SK-N-MC (cell line): ENCODE measurements at regions not wholly inside any gene's neighbourhood (a gene's known extent, or its start where the extent isn't known, plus 50 kb on each side); places are given as distances from the start of the nearest gene placed in this dataset.

ENCODE experiments used
- DNase-seq: peaks from one replicate; pipeline ENCODE4 v3.0.0-alpha.2; 2011; ENCODE audit warnings: low read depth, low spot score
- H3K27ac ChIP-seq: fragments of 200-600 bp; sonication (generic); 2 replicates; pipeline ENCODE4 v1.5.1; 2016; ENCODE audit warnings: mixed run types
- H3K36me3 ChIP-seq: fragments of 200-600 bp; sonication (generic); 2 replicates; pipeline ENCODE4 v1.6.1; 2017; ENCODE audit warnings: antibody characterized with exemption, low read length, mixed read lengths; ENCODE audit not compliant: insufficient read depth
- H3K4me3 ChIP-seq: fragments of 200-600 bp; sonication (generic); 2 replicates; pipeline ENCODE4 v1.5.1; 2016
- H3K9ac ChIP-seq: fragments of 200-600 bp; sonication (generic); 2 replicates; pipeline ENCODE4 v1.8.0; 2017; ENCODE audit warnings: mixed run types, mixed read lengths; ENCODE audit not compliant: insufficient read length
- H3K9me3 ChIP-seq: fragments of 200-600 bp; sonication (generic); 2 replicates; pipeline ENCODE4 v1.6.1; 2017; ENCODE audit warnings: low read depth, mild to moderate bottlenecking, antibody characterized with exemption, low read length, moderate library complexity, mixed read lengths
- EZH2 ChIP-seq: fragments of 200-600 bp; sonication (generic); IDR thresholded peaks from one replicate; pipeline ENCODE4 v1.6.1; 2017; ENCODE audit warnings: antibody characterized with exemption
- FOXP2 ChIP-seq: optimal IDR thresholded peaks from 2 replicates; pipeline ENCODE3; 2011; ENCODE audit warnings: mild to moderate bottlenecking, moderate library complexity; ENCODE audit not compliant: insufficient read depth; ENCODE audit errors: extremely low read length, control extremely low read depth
- POLR2AphosphoS5 ChIP-seq: IDR thresholded peaks from 2 replicates; pipeline ENCODE4 v1.6.1; 2012; ENCODE audit warnings: mild to moderate bottlenecking, low read depth, low read length, borderline replicate concordance

DNA sequence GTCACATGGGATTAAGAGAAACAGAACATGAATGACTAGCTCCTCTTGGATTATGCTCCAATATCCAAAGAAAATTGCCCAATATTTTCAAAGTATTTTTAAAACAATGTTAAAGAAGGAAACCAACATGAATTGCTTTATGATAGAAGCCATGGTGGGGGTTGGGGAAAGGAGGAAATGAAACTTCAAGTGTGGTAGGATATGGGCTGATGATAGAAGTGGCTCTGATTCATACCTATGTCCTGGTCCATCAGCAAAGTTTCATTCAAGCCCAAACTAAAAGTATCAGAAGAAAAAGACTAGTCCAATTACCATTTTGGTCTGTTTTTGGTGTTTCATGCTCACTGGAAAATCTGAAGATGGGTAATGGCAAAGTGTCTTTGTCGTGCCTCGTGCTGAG is 104.2 kb upstream of the PROX1 start:
- Histone ChIP-seq H3K27ac (no peak overlapping the region), H3K9ac (no peak overlapping the region), H3K9me3 (no peaks in the 10 kb centered on the region), H3K36me3 (no peaks in the 10 kb centered on the region), H3K4me3 (no peak overlapping the region)
- DNase-seq = no peak
- TF ChIP-seq EZH2 (no peak), FOXP2 (no peak), POLR2AphosphoS5 (no peak)

DNA sequence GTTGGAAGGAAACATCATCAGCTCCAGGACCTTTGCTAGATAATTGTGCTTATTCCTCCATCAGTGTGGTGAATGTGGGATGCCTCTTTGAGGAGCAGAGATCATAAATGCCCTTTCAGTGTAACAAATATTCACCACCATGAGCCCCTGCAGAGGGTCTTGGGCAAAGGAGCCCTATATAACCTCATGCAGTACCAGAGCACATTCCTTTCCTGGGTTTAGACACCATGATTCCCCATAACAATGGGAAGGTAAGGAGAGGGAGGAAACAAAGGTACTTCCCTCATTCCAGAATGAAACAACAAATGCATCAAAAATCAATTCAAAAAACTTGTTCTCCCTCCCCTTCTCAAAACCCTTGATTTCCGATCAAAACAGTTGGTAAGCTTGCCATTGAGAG is 103.4 kb upstream of the PROX1 start:
- no peak overlapping the region for H3K9ac ChIP-seq
- no peak overlapping the region for H3K4me3 ChIP-seq
- H3K27ac ChIP-seq = no peak overlapping the region
- TF ChIP-seq POLR2AphosphoS5 (no peak), EZH2 (no peak), FOXP2 (no peak)
- DNase-seq = no peak
- H3K36me3 ChIP-seq = no peaks in the 10 kb centered on the region
- no peaks in the 10 kb centered on the region for H3K9me3 ChIP-seq

DNA sequence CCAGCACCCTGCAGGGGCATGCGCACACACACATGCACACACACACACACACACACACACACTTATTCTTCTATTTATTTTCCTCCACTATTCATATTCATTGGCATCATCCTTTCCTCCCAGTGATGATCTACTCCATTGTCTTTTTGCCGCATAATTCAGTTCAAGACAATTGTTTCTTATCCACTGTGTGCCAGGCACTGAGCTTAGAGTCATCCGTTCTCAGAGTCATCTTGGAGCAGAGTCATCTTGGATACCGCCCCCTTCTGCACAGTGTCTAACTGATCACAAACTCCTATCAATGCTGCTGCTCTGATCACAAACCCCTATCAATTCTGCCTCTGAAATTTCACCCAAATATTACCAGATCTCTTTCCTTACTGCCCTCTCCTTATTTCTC is 102.8 kb upstream of the PROX1 start:
- Histone ChIP-seq H3K9ac (no peak overlapping the region), H3K27ac (no peak overlapping the region), H3K4me3 (no peak overlapping the region), H3K9me3 (no peaks in the 10 kb centered on the region), H3K36me3 (no peaks in the 10 kb centered on the region)
- no peak for DNase-seq
- TF ChIP-seq POLR2AphosphoS5 = no peak
- TF ChIP-seq FOXP2 = no peak
- TF ChIP-seq EZH2 = no peak

DNA sequence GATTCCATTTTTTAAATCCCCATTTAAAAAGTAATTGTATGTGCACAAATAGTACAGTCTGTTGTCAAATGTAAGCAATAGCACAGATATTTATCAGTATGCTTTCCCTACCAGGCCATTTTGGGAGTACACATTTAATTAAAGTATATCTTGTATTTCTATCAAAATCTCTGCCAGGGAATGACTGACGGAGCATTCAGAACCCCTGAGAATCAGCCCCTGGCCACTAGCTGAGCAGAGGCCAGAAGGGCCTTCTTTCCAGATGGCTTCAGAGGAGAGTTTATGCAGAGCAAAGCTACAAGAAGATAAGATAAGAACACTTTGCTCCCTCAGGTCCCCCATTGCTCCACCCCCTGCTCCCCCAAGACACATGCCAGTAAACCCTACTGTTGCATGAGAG is 99.9 kb upstream of the PROX1 start:
- no peak for DNase-seq
- Histone ChIP-seq H3K9ac (no peak overlapping the region), H3K4me3 (no peak overlapping the region), H3K27ac (no peak overlapping the region), H3K36me3 (no peaks in the 10 kb centered on the region), H3K9me3 (no peaks in the 10 kb centered on the region)
- TF ChIP-seq EZH2 = no peak
- TF ChIP-seq POLR2AphosphoS5 = no peak
- TF ChIP-seq FOXP2 = no peak

DNA sequence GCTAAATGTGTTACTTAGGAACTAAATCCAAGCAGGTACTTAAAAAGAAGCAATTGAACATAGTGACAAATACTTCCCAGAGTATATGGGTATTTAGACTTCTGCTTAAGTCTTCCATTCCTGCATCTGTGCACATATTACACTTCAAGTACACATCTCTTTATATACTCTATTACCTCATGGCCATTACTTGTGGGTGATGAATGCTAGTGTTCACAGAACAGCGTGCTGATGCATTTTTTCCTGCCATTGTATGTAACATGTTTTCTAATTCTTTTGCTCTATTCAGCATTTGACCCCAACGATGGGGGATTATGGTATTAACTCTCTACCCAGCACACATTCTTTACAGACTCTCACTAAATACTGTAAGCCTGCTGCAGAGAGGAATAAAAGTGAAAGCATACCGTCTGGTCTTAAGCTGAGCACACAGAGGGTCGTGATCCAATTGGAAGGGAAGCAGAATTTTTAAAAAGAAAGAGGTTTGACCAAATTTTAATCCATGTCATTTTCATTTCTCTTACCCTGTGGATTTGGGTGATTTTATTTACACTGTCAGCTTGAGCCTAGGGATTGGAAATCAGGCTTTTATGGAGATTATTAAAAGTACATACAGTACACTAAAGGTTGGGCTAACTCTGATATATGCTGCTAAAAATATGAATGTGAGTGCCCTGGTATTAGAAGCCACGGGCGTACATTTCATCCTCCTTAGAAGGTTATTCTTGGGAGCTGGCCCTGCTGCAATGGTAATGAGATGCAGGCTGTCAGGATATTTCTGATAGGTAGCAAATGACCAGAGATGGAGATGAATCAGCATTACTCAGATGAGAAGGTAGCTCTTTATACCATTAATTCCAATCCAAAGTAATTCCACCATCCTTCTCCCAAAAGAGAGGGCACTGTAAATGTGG is 95.5 kb upstream of the PROX1 start:
- no peak for DNase-seq
- Histone ChIP-seq H3K36me3 (no peaks in the 10 kb centered on the region), H3K4me3 (no peak overlapping the region), H3K9me3 (no peaks in the 10 kb centered on the region), H3K27ac (no peak overlapping the region), H3K9ac (no peak overlapping the region)
- TF ChIP-seq POLR2AphosphoS5 (no peak), EZH2 (no peak), FOXP2 (no peak)

DNA sequence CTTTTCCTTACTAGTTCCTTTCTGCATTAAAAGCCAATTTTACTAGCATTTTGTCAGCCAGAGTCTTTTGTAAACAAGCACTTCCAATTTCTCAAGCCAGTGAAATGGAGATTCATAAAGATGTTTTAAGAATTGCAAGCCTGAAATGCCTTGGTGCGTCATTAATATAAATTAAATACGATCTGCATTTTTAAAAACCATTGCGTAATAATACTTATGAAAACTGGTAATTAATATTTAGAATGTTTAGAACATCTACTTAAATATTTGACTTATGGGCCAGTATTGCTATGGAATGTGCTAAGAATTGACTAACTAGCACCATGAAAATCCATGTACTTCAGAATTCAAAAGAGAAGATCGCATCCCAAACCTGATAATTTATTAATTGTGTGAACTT is 89.1 kb upstream of the PROX1 start:
- DNase-seq = no peak
- no peak for TF ChIP-seq POLR2AphosphoS5
- no peak for TF ChIP-seq EZH2
- no peak for TF ChIP-seq FOXP2
- Histone ChIP-seq H3K36me3 (no peaks in the 10 kb centered on the region), H3K9me3 (no peaks in the 10 kb centered on the region), H3K9ac (no peak overlapping the region), H3K27ac (no peak overlapping the region), H3K4me3 (no peak overlapping the region)

DNA sequence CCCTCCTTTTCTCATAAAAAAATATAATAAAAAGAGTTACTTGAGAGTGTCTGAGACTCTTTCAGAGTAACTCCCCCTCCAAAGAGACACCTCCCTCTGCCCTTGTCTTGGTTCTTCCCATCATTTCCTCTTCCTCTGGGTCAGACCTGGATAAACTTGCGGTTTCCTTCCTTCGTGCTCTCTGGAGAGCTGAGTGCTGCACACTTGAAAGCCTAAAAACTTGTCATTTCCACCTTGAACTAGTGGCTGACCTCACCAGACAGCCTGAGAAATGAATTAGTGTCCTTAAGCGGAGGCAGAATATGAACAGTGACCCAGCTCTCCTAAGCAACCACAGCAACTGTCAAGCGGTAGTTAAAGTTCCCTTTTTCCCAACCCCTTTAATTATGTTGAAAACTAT is 88.4 kb upstream of the PROX1 start:
- no peak for DNase-seq
- no peak overlapping the region for H3K9ac ChIP-seq
- H3K4me3 ChIP-seq = no peak overlapping the region
- H3K27ac ChIP-seq = no peak overlapping the region
- TF ChIP-seq POLR2AphosphoS5 (no peak), EZH2 (no peak), FOXP2 (no peak)
- no peaks in the 10 kb centered on the region for H3K9me3 ChIP-seq
- H3K36me3 ChIP-seq = no peaks in the 10 kb centered on the region

DNA sequence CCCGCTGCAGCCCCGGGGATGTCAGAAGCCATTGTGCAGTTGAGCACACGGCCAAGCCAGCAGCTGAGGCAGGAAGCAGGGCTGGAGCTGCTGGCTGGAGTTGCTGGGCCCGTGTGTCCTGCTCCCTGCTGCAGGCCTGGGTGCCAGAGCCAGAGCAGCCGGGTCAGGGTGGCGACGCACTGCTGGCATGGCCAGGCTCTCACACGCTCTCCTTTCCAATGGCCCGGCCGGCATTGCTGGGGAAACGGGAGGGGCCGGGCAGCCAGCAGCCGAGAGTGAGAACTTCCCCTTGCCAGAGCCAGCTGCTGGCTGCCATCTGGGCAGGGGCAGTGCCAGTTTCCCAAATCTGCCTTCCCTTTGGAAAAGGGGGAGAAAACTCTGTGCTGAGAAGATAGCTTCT is 82.4 kb upstream of the PROX1 start:
- DNase-seq = no peak

More for the DNA sequence above, 82.4 kb upstream of the PROX1 start:
- H3K9me3 ChIP-seq = no peaks in the 10 kb centered on the region
- H3K9ac ChIP-seq = no peak overlapping the region
- no peak overlapping the region for H3K4me3 ChIP-seq
- no peak overlapping the region for H3K27ac ChIP-seq
- TF ChIP-seq POLR2AphosphoS5 (no peak), EZH2 (no peak), FOXP2 (no peak)
- no peaks in the 10 kb centered on the region for H3K36me3 ChIP-seq
